ENCODE measurements at regions not wholly inside any gene's neighbourhood (a gene's known extent, or its start where the extent isn't known, plus 50 kb on each side); places are given as distances from the start of the nearest gene placed in this dataset.

DNA sequence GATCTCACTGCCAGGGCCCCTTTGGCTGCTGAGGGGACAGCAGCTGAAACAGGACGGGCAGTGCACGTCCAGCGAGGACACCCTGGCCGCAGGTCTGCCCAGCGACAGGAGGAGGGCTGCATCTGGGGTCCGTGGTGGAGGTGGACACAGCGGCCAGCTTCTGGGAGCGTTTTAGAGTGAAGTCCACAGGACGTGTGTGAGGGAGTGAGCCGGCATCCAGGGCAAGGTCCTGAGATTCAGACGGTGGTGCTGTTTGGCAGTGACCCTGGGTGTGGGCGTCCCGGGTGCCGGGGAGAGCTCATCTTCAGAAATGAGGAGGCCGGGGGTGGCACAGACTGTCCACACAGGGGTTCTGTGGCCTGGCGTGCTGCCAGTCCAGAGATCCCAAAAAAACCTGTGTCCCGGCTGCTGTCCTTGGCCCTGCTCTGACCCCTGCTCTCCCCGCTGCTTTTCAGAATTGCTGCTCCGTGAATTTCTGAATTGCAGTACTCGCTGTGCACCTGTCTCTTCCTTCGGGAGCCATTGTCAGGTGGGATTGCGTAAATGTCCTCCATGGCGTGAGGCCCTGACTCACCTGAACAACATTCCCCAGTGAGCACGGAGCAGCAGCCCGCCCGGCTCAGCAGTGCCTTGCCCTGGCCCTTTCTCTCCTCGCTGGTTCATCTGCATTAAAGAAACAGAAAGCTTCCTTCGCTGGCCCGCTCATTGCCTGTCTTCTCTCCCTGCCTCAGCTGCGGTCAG, 183.5 kb upstream of the C14orf180 start:
- TF ChIP-seq NFYB (CRISPR knock-in tag; conservative IDR thresholded peaks at IDR 0.05; ENCODE audit: low read depth) (no peak), GABPB1 (CRISPR knock-in tag; IDR thresholded peaks at IDR 0.05) (no peak), CBFB (CRISPR knock-in tag; IDR thresholded peaks at IDR 0.05; ENCODE audit: low read depth) (no peak), RELA (CRISPR knock-in tag; IDR thresholded peaks at IDR 0.05; ENCODE audit: borderline replicate concordance) (no peak), GRHL2 (CRISPR knock-in tag; IDR thresholded peaks at IDR 0.05; ENCODE audit: insufficient replicate concordance, severe bottlenecking) (no peak), NR3C1 (CRISPR knock-in tag; conservative IDR thresholded peaks at IDR 0.05; ENCODE audit: low read depth) (no peak)
- TF ChIP-seq, protein P1, sequence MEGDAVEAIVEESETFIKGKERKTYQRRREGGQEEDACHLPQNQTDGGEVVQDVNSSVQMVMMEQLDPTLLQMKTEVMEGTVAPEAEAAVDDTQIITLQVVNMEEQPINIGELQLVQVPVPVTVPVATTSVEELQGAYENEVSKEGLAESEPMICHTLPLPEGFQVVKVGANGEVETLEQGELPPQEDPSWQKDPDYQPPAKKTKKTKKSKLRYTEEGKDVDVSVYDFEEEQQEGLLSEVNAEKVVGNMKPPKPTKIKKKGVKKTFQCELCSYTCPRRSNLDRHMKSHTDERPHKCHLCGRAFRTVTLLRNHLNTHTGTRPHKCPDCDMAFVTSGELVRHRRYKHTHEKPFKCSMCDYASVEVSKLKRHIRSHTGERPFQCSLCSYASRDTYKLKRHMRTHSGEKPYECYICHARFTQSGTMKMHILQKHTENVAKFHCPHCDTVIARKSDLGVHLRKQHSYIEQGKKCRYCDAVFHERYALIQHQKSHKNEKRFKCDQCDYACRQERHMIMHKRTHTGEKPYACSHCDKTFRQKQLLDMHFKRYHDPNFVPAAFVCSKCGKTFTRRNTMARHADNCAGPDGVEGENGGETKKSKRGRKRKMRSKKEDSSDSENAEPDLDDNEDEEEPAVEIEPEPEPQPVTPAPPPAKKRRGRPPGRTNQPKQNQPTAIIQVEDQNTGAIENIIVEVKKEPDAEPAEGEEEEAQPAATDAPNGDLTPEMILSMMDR (IDR thresholded peaks at IDR 0.05), result no peak
- TF ChIP-seq, protein P2, sequence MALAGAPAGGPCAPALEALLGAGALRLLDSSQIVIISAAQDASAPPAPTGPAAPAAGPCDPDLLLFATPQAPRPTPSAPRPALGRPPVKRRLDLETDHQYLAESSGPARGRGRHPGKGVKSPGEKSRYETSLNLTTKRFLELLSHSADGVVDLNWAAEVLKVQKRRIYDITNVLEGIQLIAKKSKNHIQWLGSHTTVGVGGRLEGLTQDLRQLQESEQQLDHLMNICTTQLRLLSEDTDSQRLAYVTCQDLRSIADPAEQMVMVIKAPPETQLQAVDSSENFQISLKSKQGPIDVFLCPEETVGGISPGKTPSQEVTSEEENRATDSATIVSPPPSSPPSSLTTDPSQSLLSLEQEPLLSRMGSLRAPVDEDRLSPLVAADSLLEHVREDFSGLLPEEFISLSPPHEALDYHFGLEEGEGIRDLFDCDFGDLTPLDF (CRISPR knock-in tag; IDR thresholded peaks at IDR 0.05), result no peak
- TF ChIP-seq, protein P3, sequence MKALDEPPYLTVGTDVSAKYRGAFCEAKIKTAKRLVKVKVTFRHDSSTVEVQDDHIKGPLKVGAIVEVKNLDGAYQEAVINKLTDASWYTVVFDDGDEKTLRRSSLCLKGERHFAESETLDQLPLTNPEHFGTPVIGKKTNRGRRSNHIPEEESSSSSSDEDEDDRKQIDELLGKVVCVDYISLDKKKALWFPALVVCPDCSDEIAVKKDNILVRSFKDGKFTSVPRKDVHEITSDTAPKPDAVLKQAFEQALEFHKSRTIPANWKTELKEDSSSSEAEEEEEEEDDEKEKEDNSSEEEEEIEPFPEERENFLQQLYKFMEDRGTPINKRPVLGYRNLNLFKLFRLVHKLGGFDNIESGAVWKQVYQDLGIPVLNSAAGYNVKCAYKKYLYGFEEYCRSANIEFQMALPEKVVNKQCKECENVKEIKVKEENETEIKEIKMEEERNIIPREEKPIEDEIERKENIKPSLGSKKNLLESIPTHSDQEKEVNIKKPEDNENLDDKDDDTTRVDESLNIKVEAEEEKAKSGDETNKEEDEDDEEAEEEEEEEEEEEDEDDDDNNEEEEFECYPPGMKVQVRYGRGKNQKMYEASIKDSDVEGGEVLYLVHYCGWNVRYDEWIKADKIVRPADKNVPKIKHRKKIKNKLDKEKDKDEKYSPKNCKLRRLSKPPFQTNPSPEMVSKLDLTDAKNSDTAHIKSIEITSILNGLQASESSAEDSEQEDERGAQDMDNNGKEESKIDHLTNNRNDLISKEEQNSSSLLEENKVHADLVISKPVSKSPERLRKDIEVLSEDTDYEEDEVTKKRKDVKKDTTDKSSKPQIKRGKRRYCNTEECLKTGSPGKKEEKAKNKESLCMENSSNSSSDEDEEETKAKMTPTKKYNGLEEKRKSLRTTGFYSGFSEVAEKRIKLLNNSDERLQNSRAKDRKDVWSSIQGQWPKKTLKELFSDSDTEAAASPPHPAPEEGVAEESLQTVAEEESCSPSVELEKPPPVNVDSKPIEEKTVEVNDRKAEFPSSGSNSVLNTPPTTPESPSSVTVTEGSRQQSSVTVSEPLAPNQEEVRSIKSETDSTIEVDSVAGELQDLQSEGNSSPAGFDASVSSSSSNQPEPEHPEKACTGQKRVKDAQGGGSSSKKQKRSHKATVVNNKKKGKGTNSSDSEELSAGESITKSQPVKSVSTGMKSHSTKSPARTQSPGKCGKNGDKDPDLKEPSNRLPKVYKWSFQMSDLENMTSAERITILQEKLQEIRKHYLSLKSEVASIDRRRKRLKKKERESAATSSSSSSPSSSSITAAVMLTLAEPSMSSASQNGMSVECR (CRISPR knock-in tag; IDR thresholded peaks at IDR 0.05; ENCODE audit: borderline replicate concordance), result no peak
- TF ChIP-seq, protein P4, sequence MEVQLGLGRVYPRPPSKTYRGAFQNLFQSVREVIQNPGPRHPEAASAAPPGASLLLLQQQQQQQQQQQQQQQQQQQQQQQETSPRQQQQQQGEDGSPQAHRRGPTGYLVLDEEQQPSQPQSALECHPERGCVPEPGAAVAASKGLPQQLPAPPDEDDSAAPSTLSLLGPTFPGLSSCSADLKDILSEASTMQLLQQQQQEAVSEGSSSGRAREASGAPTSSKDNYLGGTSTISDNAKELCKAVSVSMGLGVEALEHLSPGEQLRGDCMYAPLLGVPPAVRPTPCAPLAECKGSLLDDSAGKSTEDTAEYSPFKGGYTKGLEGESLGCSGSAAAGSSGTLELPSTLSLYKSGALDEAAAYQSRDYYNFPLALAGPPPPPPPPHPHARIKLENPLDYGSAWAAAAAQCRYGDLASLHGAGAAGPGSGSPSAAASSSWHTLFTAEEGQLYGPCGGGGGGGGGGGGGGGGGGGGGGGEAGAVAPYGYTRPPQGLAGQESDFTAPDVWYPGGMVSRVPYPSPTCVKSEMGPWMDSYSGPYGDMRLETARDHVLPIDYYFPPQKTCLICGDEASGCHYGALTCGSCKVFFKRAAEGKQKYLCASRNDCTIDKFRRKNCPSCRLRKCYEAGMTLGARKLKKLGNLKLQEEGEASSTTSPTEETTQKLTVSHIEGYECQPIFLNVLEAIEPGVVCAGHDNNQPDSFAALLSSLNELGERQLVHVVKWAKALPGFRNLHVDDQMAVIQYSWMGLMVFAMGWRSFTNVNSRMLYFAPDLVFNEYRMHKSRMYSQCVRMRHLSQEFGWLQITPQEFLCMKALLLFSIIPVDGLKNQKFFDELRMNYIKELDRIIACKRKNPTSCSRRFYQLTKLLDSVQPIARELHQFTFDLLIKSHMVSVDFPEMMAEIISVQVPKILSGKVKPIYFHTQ (CRISPR knock-in tag; IDR thresholded peaks at IDR 0.05), result no peak

Measured in WTC11 (cell line).